Large intestine (tissue), 3 donors: ENCODE measurements at regions not wholly inside any gene's neighbourhood (a gene's known extent, or its start where the extent isn't known, plus 50 kb on each side); places are given as distances from the start of the nearest gene placed in this dataset.

Source experiments
- DNase-seq, 2 donors: peaks; one replicate each; pipeline versions ENCODE4 v3.0.0 to v3.0.0-alpha.2; 2013
- H3K27ac ChIP-seq: one replicate; pipeline ENCODE4 v1.5.1; 2013; ENCODE audit warnings: low read length
- H3K27me3 ChIP-seq: 2 replicates; pipeline ENCODE4 v1.6.1; 2013; ENCODE audit warnings: low read length; ENCODE audit not compliant: control insufficient read depth, insufficient read depth
- H3K36me3 ChIP-seq: 2 replicates; pipeline ENCODE4 v1.6.1; 2013; ENCODE audit warnings: low read length; ENCODE audit not compliant: control insufficient read depth, insufficient read depth
- H3K4me1 ChIP-seq: one replicate; pipeline ENCODE4 v1.6.1; 2013; ENCODE audit warnings: low read length; ENCODE audit not compliant: control insufficient read depth, insufficient read depth
- H3K4me3 ChIP-seq: one replicate; pipeline ENCODE4 v1.5.1; 2013; ENCODE audit warnings: low read length
- H3K9me3 ChIP-seq: one replicate; pipeline ENCODE4 v1.6.1; 2013; ENCODE audit warnings: mild to moderate bottlenecking, low read depth, low read length, moderate library complexity; ENCODE audit not compliant: control insufficient read depth
- WGBS: methylation state at CpG from one replicate; pipeline ENCODE4 v1.1.5; 2013; ENCODE audit warnings: low lambda C conversion rate; ENCODE audit not compliant: insufficient coverage; 5-methylcytosine and 5-hydroxymethylcytosine counted together

DNA sequence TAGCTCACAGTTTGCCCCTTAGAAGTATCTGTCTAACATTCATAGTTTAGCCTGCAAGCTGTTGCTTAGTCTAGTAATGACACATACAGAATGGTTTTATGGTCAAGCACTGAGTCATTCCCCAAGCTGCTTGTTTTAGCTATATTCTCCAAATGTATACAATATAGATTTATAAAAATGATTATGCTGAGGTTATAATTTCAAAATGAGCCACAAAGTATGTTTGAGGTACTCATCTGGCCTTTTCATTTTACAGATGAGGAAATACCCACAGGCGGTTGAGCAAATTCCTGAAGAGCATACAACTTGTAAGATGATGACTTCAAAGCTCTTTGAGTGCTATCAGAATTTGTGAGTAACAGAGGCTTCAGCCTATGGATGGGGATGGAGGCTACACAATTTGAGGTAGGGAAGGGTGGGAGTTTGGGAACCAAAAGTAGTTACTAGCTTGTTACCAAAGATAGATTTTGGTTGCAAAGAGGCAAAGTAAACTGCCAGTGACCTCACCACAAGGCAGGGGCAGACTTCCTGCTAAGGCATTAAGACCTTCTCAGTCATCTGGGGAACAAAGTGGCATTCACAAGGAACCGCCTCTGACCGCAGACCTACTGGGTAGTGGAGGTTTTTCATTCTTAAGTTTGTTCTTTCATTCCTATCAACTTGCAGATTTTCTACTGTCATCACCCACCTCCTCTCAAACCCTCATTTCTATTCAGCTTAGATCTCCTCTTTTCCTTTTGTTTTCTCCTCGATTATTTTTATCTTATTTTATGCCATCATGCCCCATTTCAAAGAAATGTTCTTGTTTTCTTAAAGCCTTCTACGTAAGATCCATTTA is 257.2 kb upstream of the NECTIN3 start:
- peak in 1 of 2 donors; percentile 15 for DNase-seq
- Histone ChIP-seq H3K9me3 (no peaks in the 10 kb centered on the region), H3K27ac (no peak overlapping the region), H3K4me1 (peaks cover 2% of the 10 kb centered on the region), H3K4me3 (no peak overlapping the region), H3K36me3 (no peaks in the 10 kb centered on the region), H3K27me3 (no peaks in the 10 kb centered on the region)
- 95% methylated on average over 4 of the region's 5 CpGs for WGBS

DNA sequence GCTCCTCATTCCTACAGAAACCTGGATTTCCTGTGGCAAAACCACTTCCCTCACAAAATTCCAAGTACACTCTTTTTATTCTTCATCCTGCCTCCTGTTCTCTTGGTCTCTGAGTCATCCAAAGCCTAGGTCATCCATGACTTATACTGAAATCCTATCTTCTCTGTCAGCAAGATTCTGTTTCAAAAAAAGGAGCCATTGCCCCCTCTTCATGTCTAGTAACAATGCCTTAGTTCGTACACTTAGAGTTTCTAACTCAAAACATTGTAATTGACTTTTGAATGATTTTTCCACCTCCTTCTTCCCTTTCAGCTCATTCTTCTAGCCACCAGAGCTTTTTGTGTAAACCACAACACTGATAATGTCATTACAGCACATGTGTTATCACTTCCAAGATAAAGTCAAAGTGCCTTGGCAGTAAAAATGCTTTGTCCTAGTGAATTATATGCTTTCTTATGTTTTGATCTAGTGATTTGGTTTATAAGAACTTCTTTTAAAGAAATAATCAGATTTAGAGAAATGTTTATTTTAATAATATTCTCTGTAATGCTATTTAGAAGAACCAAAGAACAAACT is 256.5 kb upstream of the NECTIN3 start:
- Histone ChIP-seq H3K27ac (no peak overlapping the region), H3K4me1 (peaks cover 2% of the 10 kb centered on the region), H3K9me3 (no peaks in the 10 kb centered on the region), H3K27me3 (no peaks in the 10 kb centered on the region), H3K4me3 (no peak overlapping the region), H3K36me3 (no peaks in the 10 kb centered on the region)
- peak in 1 of 2 donors; percentile 18 for DNase-seq
- no CpG with 5 or more reads among the region's 1 CpG for WGBS

- DNase-seq, result no peak
- H3K36me3 ChIP-seq, result no peaks in the 10 kb centered on the region
- no peak overlapping the region for H3K27ac ChIP-seq
- WGBS, result 100% methylated on average over 1 of the region's 1 CpG
- no peaks in the 10 kb centered on the region for H3K27me3 ChIP-seq
- H3K4me3 ChIP-seq, result no peak overlapping the region
- no peaks in the 10 kb centered on the region for H3K9me3 ChIP-seq
- H3K4me1 ChIP-seq, result peaks cover 2% of the 10 kb centered on the region
These were observed 255.6 kb upstream of the NECTIN3 start for GRCh38 chr3:110816008-110816407.

GRCh38 chr3:110821586-110821985 is 250.0 kb upstream of the NECTIN3 start:
- Histone ChIP-seq H3K4me1 (no peaks in the 10 kb centered on the region), H3K36me3 (no peaks in the 10 kb centered on the region)
- WGBS, result no CpG with 5 or more reads among the region's 1 CpG

DNA sequence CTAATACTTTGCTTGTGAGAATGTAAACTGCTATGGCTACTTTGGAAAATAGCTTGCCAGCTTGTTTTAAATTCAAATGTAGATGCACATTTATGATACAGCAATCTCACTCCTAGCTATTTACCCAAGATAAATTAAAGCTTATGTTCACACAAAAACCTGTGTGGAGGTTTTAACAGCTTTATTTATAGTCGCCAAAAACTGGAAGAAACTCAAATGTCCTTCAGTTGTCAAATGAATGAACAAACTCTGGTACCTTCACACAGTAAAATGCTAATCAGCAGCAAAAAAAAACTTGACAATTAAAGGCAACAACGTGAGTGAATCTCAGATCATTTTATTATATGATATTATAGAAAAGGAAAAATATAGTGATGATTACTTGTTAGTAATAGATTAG is 248.6 kb upstream of the NECTIN3 start:
- no peak for DNase-seq
- H3K4me3 ChIP-seq, result no peak overlapping the region
- H3K27me3 ChIP-seq, result no peaks in the 10 kb centered on the region
- 31% methylated on average over 2 of the region's 2 CpGs for WGBS
- H3K36me3 ChIP-seq, result no peaks in the 10 kb centered on the region
- H3K27ac ChIP-seq, result no peak overlapping the region
- H3K4me1 ChIP-seq, result no peaks in the 10 kb centered on the region
- H3K9me3 ChIP-seq, result no peaks in the 10 kb centered on the region

More at GRCh38 chr3:110821586-110821985, 250.0 kb upstream of the NECTIN3 start:
- no peak overlapping the region for H3K27ac ChIP-seq
- H3K27me3 ChIP-seq, result no peaks in the 10 kb centered on the region
- H3K4me3 ChIP-seq, result no peak overlapping the region
- no peaks in the 10 kb centered on the region for H3K9me3 ChIP-seq
- DNase-seq, result no peak

DNA sequence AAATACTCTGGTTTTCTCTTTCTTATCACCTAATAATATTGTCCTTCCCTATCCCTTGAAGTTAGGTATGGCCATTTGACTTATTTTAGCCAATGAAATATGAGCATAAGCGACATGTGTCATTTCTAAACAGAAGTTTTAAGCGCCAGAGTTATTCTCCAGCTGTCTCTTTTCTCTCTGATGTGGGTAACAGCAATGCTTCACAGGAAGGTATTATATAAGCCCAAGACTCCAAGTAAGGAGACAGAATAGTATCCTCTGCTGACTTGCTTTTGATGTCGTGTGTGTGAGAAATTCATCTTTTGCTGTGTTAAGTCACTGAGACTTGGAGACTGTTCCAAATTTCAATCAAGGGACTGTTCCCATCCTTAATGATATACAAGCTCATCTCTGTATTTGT is 224.6 kb upstream of the NECTIN3 start:
- no peaks in the 10 kb centered on the region for H3K4me1 ChIP-seq
- no peaks in the 10 kb centered on the region for H3K27me3 ChIP-seq
- WGBS, result 20% methylated on average over 1 of the region's 3 CpGs
- no peak overlapping the region for H3K4me3 ChIP-seq
- H3K9me3 ChIP-seq, result no peaks in the 10 kb centered on the region
- no peaks in the 10 kb centered on the region for H3K36me3 ChIP-seq
- DNase-seq, result no peak
- H3K27ac ChIP-seq, result no peak overlapping the region

- no peak for DNase-seq
- no peaks in the 10 kb centered on the region for H3K9me3 ChIP-seq
- H3K27ac ChIP-seq, result no peak overlapping the region
- H3K4me3 ChIP-seq, result no peak overlapping the region
- H3K27me3 ChIP-seq, result no peaks in the 10 kb centered on the region
- WGBS, result 100% methylated on average over 1 of the region's 2 CpGs
- no peaks in the 10 kb centered on the region for H3K36me3 ChIP-seq
- H3K4me1 ChIP-seq, result no peaks in the 10 kb centered on the region
These were observed 222.6 kb upstream of the NECTIN3 start for GRCh38 chr3:110849064-110849463.

- Histone ChIP-seq H3K4me3 (no peak overlapping the region), H3K36me3 (no peaks in the 10 kb centered on the region), H3K9me3 (no peaks in the 10 kb centered on the region), H3K4me1 (no peaks in the 10 kb centered on the region), H3K27me3 (no peaks in the 10 kb centered on the region), H3K27ac (no peak overlapping the region)
- DNase-seq, result no peak
These were observed 219.9 kb upstream of the NECTIN3 start for GRCh38 chr3:110851736-110852135.

DNA sequence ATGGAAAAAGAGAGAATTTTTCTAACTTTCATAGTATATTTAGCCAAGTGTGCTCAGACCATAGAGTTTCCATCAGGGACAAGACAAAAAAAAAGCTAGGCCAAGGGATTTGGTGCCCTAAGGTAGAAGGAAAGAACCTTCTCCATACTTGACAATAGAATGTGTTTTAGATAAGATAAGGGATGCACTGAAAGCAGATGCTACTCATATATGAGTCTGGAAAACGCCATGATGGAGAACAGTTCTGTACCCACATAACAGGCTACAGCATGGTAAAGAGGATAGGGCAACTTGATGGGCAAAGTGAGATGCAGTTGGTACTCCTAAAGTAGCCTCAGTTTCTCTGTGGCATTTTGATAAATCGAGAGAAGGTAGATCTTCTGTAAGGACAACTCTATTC is 216.4 kb upstream of the NECTIN3 start:
- no CpG with 5 or more reads among the region's 2 CpGs for WGBS
- DNase-seq, result no peak
- Histone ChIP-seq H3K9me3 (no peaks in the 10 kb centered on the region), H3K36me3 (no peaks in the 10 kb centered on the region), H3K4me1 (no peaks in the 10 kb centered on the region), H3K4me3 (no peak overlapping the region), H3K27ac (no peak overlapping the region), H3K27me3 (no peaks in the 10 kb centered on the region)

- no peak overlapping the region for H3K27ac ChIP-seq
- no CpG with 5 or more reads among the region's 2 CpGs for WGBS
- no peaks in the 10 kb centered on the region for H3K4me1 ChIP-seq
- H3K9me3 ChIP-seq, result no peaks in the 10 kb centered on the region
- no peaks in the 10 kb centered on the region for H3K27me3 ChIP-seq
- no peak overlapping the region for H3K4me3 ChIP-seq
- no peaks in the 10 kb centered on the region for H3K36me3 ChIP-seq
- DNase-seq, result no peak
These were observed 214.7 kb upstream of the NECTIN3 start for GRCh38 chr3:110856916-110857315.

- Histone ChIP-seq H3K4me1 (no peaks in the 10 kb centered on the region), H3K27ac (no peak overlapping the region), H3K4me3 (no peak overlapping the region), H3K27me3 (no peaks in the 10 kb centered on the region), H3K36me3 (no peaks in the 10 kb centered on the region), H3K9me3 (no peaks in the 10 kb centered on the region)
- DNase-seq, result no peak
- 100% methylated on average over 1 of the region's 4 CpGs for WGBS
These were observed 213.1 kb upstream of the NECTIN3 start for GRCh38 chr3:110858549-110858948.
